ENCODE measurements at regions not wholly inside any gene's neighbourhood (a gene's known extent, or its start where the extent isn't known, plus 50 kb on each side); places are given as distances from the start of the nearest gene placed in this dataset.
A peak's percentile ranks its signal among the peaks of the same experiment; 100 is the strongest.
"Not testable (repeated sequence)": the region's sequence is repeated elsewhere in the genome, so short reads cannot be mapped to it uniquely, and the experiment has no call there.

GRCh38 chr4:118504927-118505326 lies 152.1 kb upstream of the PRSS12 start:
- DNase-seq = not testable (repeated sequence)

- DNase-seq = not testable (repeated sequence)
These were observed 152.7 kb upstream of the PRSS12 start for GRCh38 chr4:118505491-118505890.

GRCh38 chr4:118512870-118513269 lies 160.1 kb upstream of the PRSS12 start:
- DNase-seq = not testable (repeated sequence)

- not testable (repeated sequence) for DNase-seq
These were observed 161.5 kb upstream of the PRSS12 start for GRCh38 chr4:118514332-118514731.

- DNase-seq = not testable (repeated sequence)
These were observed 163.3 kb upstream of the PRSS12 start for GRCh38 chr4:118516107-118516506.

- DNase-seq = not testable (repeated sequence)
These were observed 155.1 kb upstream of the METTL14 start for GRCh38 chr4:118530107-118530506.

GRCh38 chr4:118531947-118532346 lies 153.2 kb upstream of the METTL14 start:
- not testable (repeated sequence) for DNase-seq

GRCh38 chr4:118535788-118536187 lies 149.4 kb upstream of the METTL14 start:
- DNase-seq = not testable (repeated sequence)

GRCh38 chr4:118539412-118540077 lies 145.6 kb upstream of the METTL14 start:
- DNase-seq = peak; percentile 24

GRCh38 chr4:118556576-118556975 lies 128.6 kb upstream of the METTL14 start:
- not testable (repeated sequence) for DNase-seq

GRCh38 chr4:118557298-118557851 lies 127.8 kb upstream of the METTL14 start:
- DNase-seq = peak; percentile 88

GRCh38 chr4:118558188-118558587 lies 127.0 kb upstream of the METTL14 start:
- not testable (repeated sequence) for DNase-seq

- DNase-seq = not testable (repeated sequence)
These were observed 123.6 kb upstream of the METTL14 start for GRCh38 chr4:118561559-118561958.

- peak; percentile 92 for DNase-seq
These were observed 119.1 kb upstream of the METTL14 start for GRCh38 chr4:118566003-118566513.

GRCh38 chr4:118572991-118573390 lies 112.2 kb upstream of the METTL14 start:
- not testable (repeated sequence) for DNase-seq

GRCh38 chr4:118574251-118574913 lies 110.8 kb upstream of the METTL14 start:
- not testable (repeated sequence) for DNase-seq

- not testable (repeated sequence) for DNase-seq
These were observed 110.1 kb upstream of the METTL14 start for GRCh38 chr4:118575057-118575456.

- not testable (repeated sequence) for DNase-seq
These were observed 109.5 kb upstream of the METTL14 start for GRCh38 chr4:118575726-118576125.

- DNase-seq = not testable (repeated sequence)
These were observed 108.4 kb upstream of the METTL14 start for GRCh38 chr4:118576709-118577219.

- DNase-seq = no peak
These were observed 100.2 kb upstream of the METTL14 start for GRCh38 chr4:118585015-118585414.

- no peak for DNase-seq
These were observed 98.8 kb upstream of the METTL14 start for GRCh38 chr4:118586357-118586790.

- no peak for DNase-seq
These were observed 97.9 kb upstream of the METTL14 start for GRCh38 chr4:118587116-118587831.

- DNase-seq = no peak
These were observed 97.2 kb upstream of the METTL14 start for GRCh38 chr4:118587946-118588345.
